ENCODE measurements at regions not wholly inside any gene's neighbourhood (a gene's known extent, or its start where the extent isn't known, plus 50 kb on each side); places are given as distances from the start of the nearest gene placed in this dataset.

DNA sequence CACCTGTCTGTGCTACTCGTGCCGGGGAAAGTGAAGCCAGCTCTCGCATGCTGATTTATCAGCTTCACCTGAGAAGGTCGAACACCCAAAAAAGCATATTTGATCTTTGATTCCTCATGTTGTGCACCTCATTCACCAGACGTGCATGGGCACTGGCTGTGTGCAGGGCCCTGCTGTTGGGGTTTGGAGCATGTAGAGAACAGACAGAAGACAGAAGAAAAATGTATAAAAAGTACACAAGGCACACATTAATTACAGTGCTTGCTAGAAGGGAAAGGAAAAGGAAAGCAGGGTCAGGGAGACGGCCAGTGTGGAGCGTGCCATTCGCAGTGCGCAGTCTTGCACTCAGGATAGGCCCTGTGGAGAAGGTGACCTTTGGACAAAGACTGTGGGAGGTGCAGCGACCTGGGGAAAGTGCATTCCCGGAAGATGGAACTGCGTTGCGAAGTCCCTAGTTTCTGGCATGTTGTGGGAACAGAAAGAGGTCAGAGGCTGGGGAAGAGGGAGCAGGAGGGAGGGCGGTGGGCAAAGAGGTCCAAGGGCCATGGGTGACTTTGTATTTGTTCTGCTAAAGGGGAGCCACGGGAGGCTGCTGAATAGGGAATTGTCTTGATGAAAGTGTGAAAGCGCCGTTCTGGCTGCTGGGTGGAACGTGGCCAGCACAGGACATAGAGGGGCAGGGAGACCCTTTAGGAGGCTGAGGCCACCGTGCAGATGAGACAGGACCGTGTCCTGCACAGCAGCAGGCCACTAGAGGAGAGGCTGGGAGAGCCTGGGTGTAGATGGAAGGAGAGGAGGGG, 232.8 kb downstream of the GLRX3 start:
- TF ChIP-seq EZH2phosphoT487 (IDR thresholded peaks at IDR 0.05; ENCODE audit: insufficient read depth, low read depth) = no peak
- TF ChIP-seq EZH2 (IDR thresholded peaks at IDR 0.05; ENCODE audit: insufficient read depth, poor library complexity, severe bottlenecking) = no peak
- H4K20me1 ChIP-seq (ENCODE audit: insufficient read depth) = no peaks in the 10 kb centered on the region
- H3K27ac ChIP-seq = no peak overlapping the region
- H3K9me3 ChIP-seq (ENCODE audit: low read depth) = no peaks in the 10 kb centered on the region
- H3K9me2 ChIP-seq (ENCODE audit: insufficient read depth) = no peaks in the 10 kb centered on the region
- H3K4me1 ChIP-seq (ENCODE audit: insufficient read depth) = no peaks in the 10 kb centered on the region
- no peak overlapping the region for H3K4me3 ChIP-seq
- no peak overlapping the region for H3K9ac ChIP-seq
- WGBS, 2 experiments (ENCODE audit: low coverage in 1 of 2, low lambda C conversion rate in 2 of 2, missing lambda C conversion rate in 2 of 2) = 25 to 34% methylated on average over 20 of the region's 20 CpGs
- no peaks in the 10 kb centered on the region for H3F3A ChIP-seq (ENCODE audit: insufficient read depth)
- in situ Hi-C loops (cut with MboI) = no loop called here
- no peaks in the 10 kb centered on the region for H3K27me3 ChIP-seq (replicated peaks; ENCODE audit: insufficient read depth)
- DNase-seq = no peak
- no peak overlapping the region for H2AFZ ChIP-seq
- no peaks in the 10 kb centered on the region for H3K36me3 ChIP-seq (ENCODE audit: low read depth)
- no peak overlapping the region for H3K4me2 ChIP-seq (ENCODE audit: unreplicated experiment)
- H3K79me2 ChIP-seq (ENCODE audit: insufficient read depth) = no peaks in the 10 kb centered on the region

DNA sequence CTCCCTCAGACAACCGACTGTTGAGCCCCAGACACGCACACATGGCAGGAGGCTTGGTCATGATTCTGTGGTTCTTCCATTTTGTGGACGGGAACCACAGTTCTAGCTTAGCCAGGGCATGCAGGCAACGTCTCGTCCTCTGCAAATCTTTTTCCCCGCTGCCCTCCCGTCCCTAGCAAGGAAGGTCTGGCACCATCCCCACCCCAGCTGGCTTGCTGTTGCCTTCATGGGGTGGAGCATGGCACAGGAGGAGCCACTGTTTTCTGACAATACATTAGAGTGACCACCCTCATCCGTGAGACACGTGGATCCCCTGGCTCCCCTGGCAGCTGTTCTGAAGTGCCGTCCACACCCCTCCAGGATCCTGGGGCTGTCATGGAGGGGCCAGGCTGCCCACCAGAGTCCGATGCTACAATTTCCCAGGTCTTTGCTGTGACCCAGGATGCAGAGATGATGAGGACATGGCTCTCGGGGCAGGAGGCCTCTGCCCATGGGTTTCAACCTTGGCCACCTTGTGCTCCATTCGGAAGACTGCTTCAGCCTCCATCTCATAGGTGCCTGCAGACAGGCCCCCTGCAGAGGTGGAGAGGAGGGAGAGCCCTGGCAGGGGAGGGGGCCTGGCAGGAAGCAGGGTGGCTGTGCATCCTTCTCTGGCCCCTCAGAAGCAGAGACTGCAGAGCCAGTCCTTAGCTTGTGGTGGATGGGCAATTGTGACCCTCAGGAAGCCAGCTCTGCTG, 233.6 kb downstream of the GLRX3 start:
- no peak overlapping the region for H2AFZ ChIP-seq
- H3K27me3 ChIP-seq (replicated peaks; ENCODE audit: insufficient read depth) = no peaks in the 10 kb centered on the region
- TF ChIP-seq EZH2 (IDR thresholded peaks at IDR 0.05; ENCODE audit: insufficient read depth, poor library complexity, severe bottlenecking) (no peak), EZH2phosphoT487 (IDR thresholded peaks at IDR 0.05; ENCODE audit: insufficient read depth, low read depth) (no peak)
- no peaks in the 10 kb centered on the region for H3K79me2 ChIP-seq (ENCODE audit: insufficient read depth)
- no peaks in the 10 kb centered on the region for H4K20me1 ChIP-seq (ENCODE audit: insufficient read depth)
- H3K9me2 ChIP-seq (ENCODE audit: insufficient read depth) = no peaks in the 10 kb centered on the region
- H3K36me3 ChIP-seq (ENCODE audit: low read depth) = no peaks in the 10 kb centered on the region
- WGBS, 2 experiments (ENCODE audit: low coverage in 1 of 2, low lambda C conversion rate in 2 of 2, missing lambda C conversion rate in 2 of 2) = 17 to 18% methylated on average over 13 of the region's 13 CpGs
- H3K27ac ChIP-seq = no peak overlapping the region
- DNase-seq = no peak
- H3K9ac ChIP-seq = no peak overlapping the region
- no peak overlapping the region for H3K4me3 ChIP-seq
- no peak overlapping the region for H3K4me2 ChIP-seq (ENCODE audit: unreplicated experiment)
- no peaks in the 10 kb centered on the region for H3F3A ChIP-seq (ENCODE audit: insufficient read depth)
- in situ Hi-C loops (cut with MboI) = no loop called here
- no peaks in the 10 kb centered on the region for H3K9me3 ChIP-seq (ENCODE audit: low read depth)
- H3K4me1 ChIP-seq (ENCODE audit: insufficient read depth) = no peaks in the 10 kb centered on the region

GRCh38 chr10:130370721-130371120, 234.5 kb downstream of the GLRX3 start:
- no peak overlapping the region for H3K27ac ChIP-seq
- no peak overlapping the region for H2AFZ ChIP-seq
- no peaks in the 10 kb centered on the region for H3K36me3 ChIP-seq (ENCODE audit: low read depth)
- H3K9me2 ChIP-seq (ENCODE audit: insufficient read depth) = no peaks in the 10 kb centered on the region
- H3K4me1 ChIP-seq (ENCODE audit: insufficient read depth) = no peaks in the 10 kb centered on the region
- H3F3A ChIP-seq (ENCODE audit: insufficient read depth) = no peaks in the 10 kb centered on the region
- H3K27me3 ChIP-seq (replicated peaks; ENCODE audit: insufficient read depth) = no peaks in the 10 kb centered on the region
- 24 to 39% methylated on average over 10 of the region's 10 CpGs for WGBS, 2 experiments (ENCODE audit: low coverage in 1 of 2, low lambda C conversion rate in 2 of 2, missing lambda C conversion rate in 2 of 2)
- DNase-seq = no peak
- no peak overlapping the region for H3K4me2 ChIP-seq (ENCODE audit: unreplicated experiment)
- no peaks in the 10 kb centered on the region for H3K79me2 ChIP-seq (ENCODE audit: insufficient read depth)
- no peak for TF ChIP-seq EZH2 (IDR thresholded peaks at IDR 0.05; ENCODE audit: insufficient read depth, poor library complexity, severe bottlenecking)
- TF ChIP-seq EZH2phosphoT487 (IDR thresholded peaks at IDR 0.05; ENCODE audit: insufficient read depth, low read depth) = no peak
- in situ Hi-C loops (cut with MboI) = no loop called here
- no peaks in the 10 kb centered on the region for H3K9me3 ChIP-seq (ENCODE audit: low read depth)
- H3K4me3 ChIP-seq = no peak overlapping the region
- H3K9ac ChIP-seq = no peak overlapping the region
- H4K20me1 ChIP-seq (ENCODE audit: insufficient read depth) = no peaks in the 10 kb centered on the region

GRCh38 chr10:130371156-130371555, 235.0 kb downstream of the GLRX3 start:
- Histone ChIP-seq H3K9ac (no peak overlapping the region), H4K20me1 (ENCODE audit: insufficient read depth) (no peaks in the 10 kb centered on the region), H3K36me3 (ENCODE audit: low read depth) (no peaks in the 10 kb centered on the region), H3K27me3 (replicated peaks; ENCODE audit: insufficient read depth) (no peaks in the 10 kb centered on the region), H3K4me1 (ENCODE audit: insufficient read depth) (no peaks in the 10 kb centered on the region), H3K79me2 (ENCODE audit: insufficient read depth) (no peaks in the 10 kb centered on the region), H3K9me3 (ENCODE audit: low read depth) (no peaks in the 10 kb centered on the region), H3K4me2 (ENCODE audit: unreplicated experiment) (no peak overlapping the region), H3K4me3 (no peak overlapping the region), H3K9me2 (ENCODE audit: insufficient read depth) (no peaks in the 10 kb centered on the region), H3F3A (ENCODE audit: insufficient read depth) (no peaks in the 10 kb centered on the region), H2AFZ (no peak overlapping the region), H3K27ac (no peak overlapping the region)
- 24 to 36% methylated on average over 6 of the region's 6 CpGs for WGBS, 2 experiments (ENCODE audit: low coverage in 1 of 2, low lambda C conversion rate in 2 of 2, missing lambda C conversion rate in 2 of 2)
- DNase-seq = no peak
- in situ Hi-C loops (cut with MboI) = no loop called here
- TF ChIP-seq EZH2phosphoT487 (IDR thresholded peaks at IDR 0.05; ENCODE audit: insufficient read depth, low read depth) (no peak), EZH2 (IDR thresholded peaks at IDR 0.05; ENCODE audit: insufficient read depth, poor library complexity, severe bottlenecking) (no peak)

All from GM23248 (cell line).